HL-60 (cell line): ENCODE measurements at regions not wholly inside any gene's neighbourhood (a gene's known extent, or its start where the extent isn't known, plus 50 kb on each side); places are given as distances from the start of the nearest gene placed in this dataset.

Source experiments
- GABPA ChIP-seq: IDR thresholded peaks from 2 replicates; pipeline ENCODE4 v1.6.1; 2012; ENCODE audit warnings: low read depth
- POLR2AphosphoS5 ChIP-seq: IDR thresholded peaks from 2 replicates; pipeline ENCODE4 v1.6.1; 2012; ENCODE audit warnings: low read depth
- TF ChIP-seq, protein P1 (sequence below): IDR thresholded peaks from one replicate; pipeline ENCODE4 v1.5.1; 2011; ENCODE audit warnings: low read length, control low read depth, inconsistent platforms; ENCODE audit not compliant: insufficient read depth
- TF ChIP-seq, protein P2 (sequence below): IDR thresholded peaks from 2 replicates; pipeline ENCODE4 v1.6.1; 2012; ENCODE audit warnings: low read depth; ENCODE audit not compliant: insufficient replicate concordance

- TF ChIP-seq, protein P1, sequence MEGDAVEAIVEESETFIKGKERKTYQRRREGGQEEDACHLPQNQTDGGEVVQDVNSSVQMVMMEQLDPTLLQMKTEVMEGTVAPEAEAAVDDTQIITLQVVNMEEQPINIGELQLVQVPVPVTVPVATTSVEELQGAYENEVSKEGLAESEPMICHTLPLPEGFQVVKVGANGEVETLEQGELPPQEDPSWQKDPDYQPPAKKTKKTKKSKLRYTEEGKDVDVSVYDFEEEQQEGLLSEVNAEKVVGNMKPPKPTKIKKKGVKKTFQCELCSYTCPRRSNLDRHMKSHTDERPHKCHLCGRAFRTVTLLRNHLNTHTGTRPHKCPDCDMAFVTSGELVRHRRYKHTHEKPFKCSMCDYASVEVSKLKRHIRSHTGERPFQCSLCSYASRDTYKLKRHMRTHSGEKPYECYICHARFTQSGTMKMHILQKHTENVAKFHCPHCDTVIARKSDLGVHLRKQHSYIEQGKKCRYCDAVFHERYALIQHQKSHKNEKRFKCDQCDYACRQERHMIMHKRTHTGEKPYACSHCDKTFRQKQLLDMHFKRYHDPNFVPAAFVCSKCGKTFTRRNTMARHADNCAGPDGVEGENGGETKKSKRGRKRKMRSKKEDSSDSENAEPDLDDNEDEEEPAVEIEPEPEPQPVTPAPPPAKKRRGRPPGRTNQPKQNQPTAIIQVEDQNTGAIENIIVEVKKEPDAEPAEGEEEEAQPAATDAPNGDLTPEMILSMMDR: no peak
- TF ChIP-seq POLR2AphosphoS5 (no peak), GABPA (no peak)
- TF ChIP-seq, protein P2, sequence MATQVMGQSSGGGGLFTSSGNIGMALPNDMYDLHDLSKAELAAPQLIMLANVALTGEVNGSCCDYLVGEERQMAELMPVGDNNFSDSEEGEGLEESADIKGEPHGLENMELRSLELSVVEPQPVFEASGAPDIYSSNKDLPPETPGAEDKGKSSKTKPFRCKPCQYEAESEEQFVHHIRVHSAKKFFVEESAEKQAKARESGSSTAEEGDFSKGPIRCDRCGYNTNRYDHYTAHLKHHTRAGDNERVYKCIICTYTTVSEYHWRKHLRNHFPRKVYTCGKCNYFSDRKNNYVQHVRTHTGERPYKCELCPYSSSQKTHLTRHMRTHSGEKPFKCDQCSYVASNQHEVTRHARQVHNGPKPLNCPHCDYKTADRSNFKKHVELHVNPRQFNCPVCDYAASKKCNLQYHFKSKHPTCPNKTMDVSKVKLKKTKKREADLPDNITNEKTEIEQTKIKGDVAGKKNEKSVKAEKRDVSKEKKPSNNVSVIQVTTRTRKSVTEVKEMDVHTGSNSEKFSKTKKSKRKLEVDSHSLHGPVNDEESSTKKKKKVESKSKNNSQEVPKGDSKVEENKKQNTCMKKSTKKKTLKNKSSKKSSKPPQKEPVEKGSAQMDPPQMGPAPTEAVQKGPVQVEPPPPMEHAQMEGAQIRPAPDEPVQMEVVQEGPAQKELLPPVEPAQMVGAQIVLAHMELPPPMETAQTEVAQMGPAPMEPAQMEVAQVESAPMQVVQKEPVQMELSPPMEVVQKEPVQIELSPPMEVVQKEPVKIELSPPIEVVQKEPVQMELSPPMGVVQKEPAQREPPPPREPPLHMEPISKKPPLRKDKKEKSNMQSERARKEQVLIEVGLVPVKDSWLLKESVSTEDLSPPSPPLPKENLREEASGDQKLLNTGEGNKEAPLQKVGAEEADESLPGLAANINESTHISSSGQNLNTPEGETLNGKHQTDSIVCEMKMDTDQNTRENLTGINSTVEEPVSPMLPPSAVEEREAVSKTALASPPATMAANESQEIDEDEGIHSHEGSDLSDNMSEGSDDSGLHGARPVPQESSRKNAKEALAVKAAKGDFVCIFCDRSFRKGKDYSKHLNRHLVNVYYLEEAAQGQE: no peak
Observed at GRCh38 chr9:80883826-80884579, 805.3 kb downstream of the TLE1 start.
